ENCODE measurements at regions not wholly inside any gene's neighbourhood (a gene's known extent, or its start where the extent isn't known, plus 50 kb on each side); places are given as distances from the start of the nearest gene placed in this dataset.

DNA sequence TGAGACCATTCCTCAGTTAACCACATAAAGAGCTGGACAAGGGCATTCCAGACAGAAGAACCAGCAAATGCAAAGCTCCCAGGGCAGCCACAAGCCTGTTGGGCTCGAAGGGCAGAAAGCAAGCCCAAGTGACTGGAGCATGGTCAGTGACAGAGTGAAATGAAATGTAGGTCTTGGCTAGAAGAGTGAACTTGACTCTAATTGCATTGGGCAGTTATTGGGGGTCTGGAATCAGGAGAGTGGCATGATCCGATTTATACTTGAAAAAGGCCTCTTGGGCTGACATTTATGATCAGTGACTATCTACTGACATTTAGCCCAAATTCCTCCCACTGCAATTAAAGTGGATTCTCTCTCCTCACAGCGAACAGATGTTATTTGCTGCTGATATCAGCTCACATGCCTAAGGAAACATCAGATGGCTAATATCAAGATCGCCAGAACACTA, 152.5 kb upstream of the KLF7 start:
- intact Hi-C loops (cut with micrococcal nuclease): no loop called here
- no peak for DNase-seq
- Mint-ChIP-seq H3K36me3 (ENCODE audit: low read depth) (no peaks in the 10 kb centered on the region), H3K27me3 (no peaks in the 10 kb centered on the region), H3K4me3 (no peak overlapping the region), H3K9me3 (no peaks in the 10 kb centered on the region), H3K27ac (no peak overlapping the region), H3K4me1 (ENCODE audit: low read depth) (no peaks in the 10 kb centered on the region)
- TF ChIP-seq, protein P1, sequence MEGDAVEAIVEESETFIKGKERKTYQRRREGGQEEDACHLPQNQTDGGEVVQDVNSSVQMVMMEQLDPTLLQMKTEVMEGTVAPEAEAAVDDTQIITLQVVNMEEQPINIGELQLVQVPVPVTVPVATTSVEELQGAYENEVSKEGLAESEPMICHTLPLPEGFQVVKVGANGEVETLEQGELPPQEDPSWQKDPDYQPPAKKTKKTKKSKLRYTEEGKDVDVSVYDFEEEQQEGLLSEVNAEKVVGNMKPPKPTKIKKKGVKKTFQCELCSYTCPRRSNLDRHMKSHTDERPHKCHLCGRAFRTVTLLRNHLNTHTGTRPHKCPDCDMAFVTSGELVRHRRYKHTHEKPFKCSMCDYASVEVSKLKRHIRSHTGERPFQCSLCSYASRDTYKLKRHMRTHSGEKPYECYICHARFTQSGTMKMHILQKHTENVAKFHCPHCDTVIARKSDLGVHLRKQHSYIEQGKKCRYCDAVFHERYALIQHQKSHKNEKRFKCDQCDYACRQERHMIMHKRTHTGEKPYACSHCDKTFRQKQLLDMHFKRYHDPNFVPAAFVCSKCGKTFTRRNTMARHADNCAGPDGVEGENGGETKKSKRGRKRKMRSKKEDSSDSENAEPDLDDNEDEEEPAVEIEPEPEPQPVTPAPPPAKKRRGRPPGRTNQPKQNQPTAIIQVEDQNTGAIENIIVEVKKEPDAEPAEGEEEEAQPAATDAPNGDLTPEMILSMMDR (IDR thresholded peaks at IDR 0.05): no peak
- no peak for ATAC-seq
- CTCF ChIA-PET: no interaction called here
- POLR2A ChIA-PET: no interaction called here

GRCh38 chr2:207319316-207319715, 153.6 kb upstream of the KLF7 start:
- DNase-seq (peak; percentile 9), ATAC-seq (peak; percentile 55)
- intact Hi-C loops (cut with micrococcal nuclease): no loop called here
- no peaks in the 10 kb centered on the region for H3K27me3 Mint-ChIP-seq
- CTCF ChIA-PET: interaction anchor here (0.8 kb wide), 1 partner anchor 10 kb away, joined by 3 read pairs; no protein-coding TSS in a partner anchor
- H3K4me3 Mint-ChIP-seq: no peak overlapping the region
- H3K9me3 Mint-ChIP-seq: no peaks in the 10 kb centered on the region
- POLR2A ChIA-PET: no interaction called here
- H3K36me3 Mint-ChIP-seq (ENCODE audit: low read depth): no peaks in the 10 kb centered on the region
- TF ChIP-seq, protein P1 (IDR thresholded peaks at IDR 0.05): no peak
- H3K27ac Mint-ChIP-seq: no peak overlapping the region
- no peaks in the 10 kb centered on the region for H3K4me1 Mint-ChIP-seq (ENCODE audit: low read depth)

DNA sequence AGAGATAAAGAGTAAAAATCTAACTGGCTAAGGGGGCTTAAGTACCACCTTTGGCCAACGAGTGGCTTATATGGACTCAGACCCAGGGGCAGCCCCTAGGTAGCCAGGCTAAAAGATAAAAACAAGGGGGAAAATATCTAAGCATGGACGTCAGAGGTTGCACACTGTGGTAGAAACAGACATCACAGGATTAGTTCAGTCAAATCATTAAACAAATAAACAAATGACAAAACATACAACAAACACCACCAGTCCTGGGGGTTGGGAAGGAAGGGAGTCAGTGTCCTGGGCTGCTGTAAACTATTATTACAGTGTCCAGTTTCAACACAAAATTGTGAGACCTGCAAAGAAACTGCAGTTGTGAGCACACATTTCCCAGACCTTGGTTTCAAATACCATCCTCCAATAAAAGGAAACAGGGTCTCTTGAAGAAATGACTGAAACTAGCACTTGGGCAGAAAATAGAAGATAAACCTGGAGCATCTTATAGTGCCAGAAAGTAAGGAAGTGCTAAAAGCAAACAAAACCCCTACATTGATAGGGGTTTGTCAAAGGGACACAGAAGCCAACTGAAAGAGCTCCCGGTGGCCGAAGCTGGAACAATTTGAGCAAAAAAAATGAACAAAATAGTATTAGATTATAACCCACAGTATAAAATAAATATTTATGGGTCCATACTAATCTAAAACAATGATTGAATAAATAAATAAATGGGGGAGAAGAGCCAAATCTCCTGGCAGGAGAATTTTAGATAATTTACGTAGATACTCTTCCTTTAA, 154.8 kb upstream of the KLF7 start:
- no peaks in the 10 kb centered on the region for H3K9me3 Mint-ChIP-seq
- no peak for DNase-seq
- TF ChIP-seq, protein P1 (IDR thresholded peaks at IDR 0.05): no peak
- intact Hi-C loops (cut with micrococcal nuclease): no loop called here
- H3K27ac Mint-ChIP-seq: no peak overlapping the region
- no peak for ATAC-seq
- ChIA-PET CTCF (no interaction called here), POLR2A (no interaction called here)
- H3K4me3 Mint-ChIP-seq: no peak overlapping the region
- H3K4me1 Mint-ChIP-seq (ENCODE audit: low read depth): no peaks in the 10 kb centered on the region
- H3K27me3 Mint-ChIP-seq: no peaks in the 10 kb centered on the region
- no peaks in the 10 kb centered on the region for H3K36me3 Mint-ChIP-seq (ENCODE audit: low read depth)

DNA sequence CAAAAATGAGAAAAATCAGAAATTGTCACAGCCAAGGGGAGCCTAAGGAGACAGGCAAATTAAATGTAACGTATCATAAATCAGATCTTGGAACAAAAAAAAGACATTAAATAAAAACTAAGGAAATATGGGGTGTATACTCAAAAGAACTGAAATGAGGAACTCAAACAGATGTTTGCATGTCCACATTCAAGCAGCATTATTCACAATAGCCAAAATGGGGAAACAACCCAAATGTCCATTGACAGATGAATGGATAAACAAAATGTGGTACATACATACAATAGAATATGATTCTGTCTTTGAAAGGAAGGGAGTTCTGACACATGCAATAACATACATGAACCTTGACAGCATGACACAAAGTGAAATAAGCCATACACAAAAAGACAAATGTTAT, 155.8 kb upstream of the KLF7 start:
- TF ChIP-seq, protein P1 (IDR thresholded peaks at IDR 0.05): no peak
- H3K27ac Mint-ChIP-seq: no peak overlapping the region
- DNase-seq (no peak), ATAC-seq (no peak)
- H3K9me3 Mint-ChIP-seq: no peaks in the 10 kb centered on the region
- H3K4me1 Mint-ChIP-seq (ENCODE audit: low read depth): no peaks in the 10 kb centered on the region
- H3K4me3 Mint-ChIP-seq: no peak overlapping the region
- CTCF ChIA-PET: no interaction called here
- H3K27me3 Mint-ChIP-seq: no peaks in the 10 kb centered on the region
- intact Hi-C loops (cut with micrococcal nuclease): no loop called here
- POLR2A ChIA-PET: no interaction called here
- no peaks in the 10 kb centered on the region for H3K36me3 Mint-ChIP-seq (ENCODE audit: low read depth)

- CTCF ChIA-PET: no interaction called here
- Mint-ChIP-seq H3K36me3 (ENCODE audit: low read depth) (no peaks in the 10 kb centered on the region), H3K4me3 (no peak overlapping the region), H3K9me3 (no peaks in the 10 kb centered on the region), H3K27ac (no peak overlapping the region), H3K4me1 (ENCODE audit: low read depth) (peaks cover 6% of the 10 kb centered on the region), H3K27me3 (no peaks in the 10 kb centered on the region)
- ATAC-seq: no peak
- intact Hi-C loops (cut with micrococcal nuclease): no loop called here
- POLR2A ChIA-PET: no interaction called here
- TF ChIP-seq, protein P1 (IDR thresholded peaks at IDR 0.05): no peak
- no peak for DNase-seq
Measured at GRCh38 chr2:207324001-207324400, 158.3 kb upstream of the KLF7 start.

Measured in activated CD8-positive, alpha-beta T cell treated with anti-CD3 and anti-CD28 coated beads for 36 hours (primary cell).